HCT116 (cell line): ENCODE measurements at regions not wholly inside any gene's neighbourhood (a gene's known extent, or its start where the extent isn't known, plus 50 kb on each side); places are given as distances from the start of the nearest gene placed in this dataset.

Experiments used
- ATAC-seq: fragments of 200-7000 bp; cut with Tn5 transposase; 2 replicates; pipeline ENCODE4 v1.9.1; 2020; ENCODE audit warnings: mild to moderate bottlenecking, moderate library complexity
- BruUV-seq: library from RNA; stranded (reverse); fragments of 400-500 nt; replicated peaks from 2 replicates; lab custom pipeline; 2021; lab: Mats Ljungman, UMichigan
- CTCF ChIA-PET: fragments of 300-600 bp; sonication (Branson Sonifier 250); formaldehyde crosslinking; loops from one replicate; lab custom pipeline; 2021; ENCODE audit warnings: antibody characterized with exemption; lab: Charles Lee
- POLR2A ChIA-PET: fragments of 300-600, 350-600 bp; sonication (Branson Sonifier 250); formaldehyde crosslinking; loops from one replicate; lab custom pipeline; 2021; ENCODE audit warnings: antibody characterized with exemption; lab: Charles Lee
- RAD21 ChIA-PET, 2 experiments: fragments of 300-600 bp; sonication (Branson Sonifier 250); formaldehyde crosslinking; loops; one replicate each; lab custom pipeline; 2023; ENCODE audit warnings: low total read pairs in 2 of 2; ENCODE audit not compliant: uncharacterized antibody in 2 of 2, unreplicated experiment in 2 of 2, low non-redundant PET in 1 of 2; lab: Charles Lee
- DNase-seq: peaks from one replicate; pipeline ENCODE4 v3.0.0-alpha.2; 2010; ENCODE audit warnings: low read depth, low spot score
- H2AFZ ChIP-seq: fragments of 200-600 bp; shearing (Covaris generic), sonication (generic); 2 replicates; pipeline ENCODE4 v1.6.1; 2017; ENCODE audit warnings: low read depth, mixed run types, mixed read lengths, antibody characterized with exemption, low read length; ENCODE audit not compliant: poor library complexity, severe bottlenecking
- H3K27ac ChIP-seq: 2 replicates; pipeline ENCODE4 v1.5.1; 2012; ENCODE audit warnings: low read depth, low read length
- H3K27me3 ChIP-seq: fragments of 200-600 bp; sonication (generic); 2 replicates; pipeline ENCODE4 v1.6.1; 2016; ENCODE audit warnings: mixed run types, low read length, mixed read lengths; ENCODE audit not compliant: insufficient read depth
- H3K36me3 ChIP-seq, 2 experiments: fragments of 200-500 bp in 1 of 2; fragments of 200-600 bp in 1 of 2; sonication (Bioruptor generic) in 1 of 2; sonication (generic) in 1 of 2; 2 replicates each; pipeline versions ENCODE4 v1.5.1 to v1.6.1; 2014 to 2016; ENCODE audit warnings: low read length in 2 of 2, inconsistent platforms in 1 of 2, mixed read lengths in 1 of 2, mixed run types in 1 of 2; ENCODE audit not compliant: insufficient read depth in 2 of 2, control insufficient read depth in 1 of 2
- H3K4me1 ChIP-seq, 2 experiments: fragments of 200-600 bp in 1 of 2; sonication (generic) in 1 of 2; 2 replicates each; pipeline versions ENCODE4 v1.5.1 to v1.6.1; 2012 to 2017; ENCODE audit warnings: low read length in 2 of 2, inconsistent platforms in 1 of 2, mild to moderate bottlenecking in 1 of 2, mixed read lengths in 1 of 2, mixed run types in 1 of 2, moderate library complexity in 1 of 2; ENCODE audit not compliant: insufficient read depth in 2 of 2, control insufficient read depth in 1 of 2
- H3K4me2 ChIP-seq: fragments of 200-600 bp; sonication (generic); 2 replicates; pipeline ENCODE4 v1.6.1; 2017; ENCODE audit warnings: mixed run types, low read length, mixed read lengths
- H3K4me3 ChIP-seq, 2 experiments: fragments of 200-600 bp in 1 of 2; sonication (generic) in 1 of 2; replicated peaks in 1 of 2; 2 replicates each; pipeline ENCODE4 v1.5.1; 2011 to 2016; ENCODE audit warnings: low read length in 2 of 2, control low read depth in 1 of 2, low read depth in 1 of 2, mild to moderate bottlenecking in 1 of 2, mixed read lengths in 1 of 2, mixed run types in 1 of 2
- H3K79me2 ChIP-seq: fragments of 200-600 bp; sonication (generic); 2 replicates; pipeline ENCODE4 v1.6.1; 2017; ENCODE audit warnings: mild to moderate bottlenecking, mixed run types, low read length, moderate library complexity, mixed read lengths; ENCODE audit not compliant: insufficient read depth
- H3K9ac ChIP-seq: fragments of 200-600 bp; sonication (generic); 2 replicates; pipeline ENCODE4 v1.6.1; 2016; ENCODE audit warnings: low read length, mixed read lengths
- H3K9me2 ChIP-seq: fragments of 200-600 bp; sonication (generic), shearing (Covaris generic); 2 replicates; pipeline ENCODE4 v1.6.1; 2017; ENCODE audit warnings: mixed run types, mild to moderate bottlenecking, moderate library complexity; ENCODE audit not compliant: insufficient read depth
- H3K9me3 ChIP-seq, 2 experiments: fragments of 200-500 bp in 1 of 2; fragments of 200-600 bp in 1 of 2; sonication (Bioruptor generic) in 1 of 2; sonication (generic) in 1 of 2; 2 replicates each; pipeline ENCODE4 v1.6.1; 2014 to 2017; ENCODE audit warnings: low read length in 2 of 2, mixed read lengths in 2 of 2, inconsistent platforms in 1 of 2, low read depth in 1 of 2, mild to moderate bottlenecking in 1 of 2, mixed run types in 1 of 2, moderate library complexity in 1 of 2; ENCODE audit not compliant: control insufficient read depth in 1 of 2, insufficient read depth in 1 of 2
- H4K20me1 ChIP-seq: fragments of 200-600 bp; sonication (generic), shearing (Covaris generic); 2 replicates; pipeline ENCODE4 v1.6.1; 2017; ENCODE audit warnings: mixed run types, mild to moderate bottlenecking, moderate library complexity; ENCODE audit not compliant: insufficient read depth
- CBX3 ChIP-seq: IDR thresholded peaks from 2 replicates; pipeline ENCODE4 v1.6.1; 2012; ENCODE audit warnings: low read depth
- CEBPB ChIP-seq: IDR thresholded peaks from 2 replicates; pipeline ENCODE4 v1.6.1; 2012; ENCODE audit warnings: low read depth
- CTCF ChIP-seq, 3 experiments: fragments of 200-600 bp in 1 of 3; sonication (generic) in 1 of 3; IDR thresholded peaks in 2 of 3; conservative IDR thresholded peaks in 1 of 3; 2 replicates each; pipeline ENCODE4 v1.5.1; 2012 to 2017; ENCODE audit warnings: low read depth in 2 of 3, low read length in 2 of 3, antibody characterized with exemption in 1 of 3, borderline replicate concordance in 1 of 3, control low read depth in 1 of 3, mild to moderate bottlenecking in 1 of 3, mixed read lengths in 1 of 3, mixed run types in 1 of 3, moderate library complexity in 1 of 3; ENCODE audit not compliant: insufficient read depth in 1 of 3
- ELF1 ChIP-seq: IDR thresholded peaks from 2 replicates; pipeline ENCODE4 v1.6.1; 2012; ENCODE audit warnings: low read depth, borderline replicate concordance
- EZH2phosphoT487 ChIP-seq: fragments of 200-600 bp; IDR thresholded peaks from 2 replicates; pipeline ENCODE4 v1.6.1; 2018; ENCODE audit warnings: antibody characterized with exemption, borderline replicate concordance
- FOSL1 ChIP-seq: IDR thresholded peaks from 2 replicates; pipeline ENCODE4 v1.6.1; 2012; ENCODE audit warnings: low read depth
- MAX ChIP-seq: IDR thresholded peaks from 2 replicates; pipeline ENCODE4 v1.6.1; 2012
- POLR2A ChIP-seq: IDR thresholded peaks from 2 replicates; pipeline ENCODE4 v1.7.0; 2011; ENCODE audit warnings: borderline replicate concordance; ENCODE audit not compliant: insufficient read depth, insufficient read length; ENCODE audit errors: extremely low read depth
- POLR2AphosphoS5 ChIP-seq: IDR thresholded peaks from 2 replicates; pipeline ENCODE4 v1.6.1; 2011; ENCODE audit warnings: mild to moderate bottlenecking, low read depth, low read length, moderate library complexity
- RAD21 ChIP-seq: IDR thresholded peaks from 2 replicates; pipeline ENCODE4 v1.6.1; 2012; ENCODE audit warnings: low read depth, mild to moderate bottlenecking
- SIN3A ChIP-seq: IDR thresholded peaks from 2 replicates; pipeline ENCODE4 v1.6.1; 2012; ENCODE audit warnings: low read depth
- SP1 ChIP-seq: IDR thresholded peaks from 2 replicates; pipeline ENCODE4 v1.6.1; 2012; ENCODE audit warnings: low read depth
- SRF ChIP-seq: IDR thresholded peaks from 2 replicates; pipeline ENCODE4 v1.6.1; 2012; ENCODE audit warnings: low read depth
- TCF7L2 ChIP-seq: IDR thresholded peaks from 2 replicates; pipeline ENCODE4 v1.7.0; 2011; ENCODE audit warnings: borderline replicate concordance, inconsistent platforms; ENCODE audit not compliant: insufficient read depth, insufficient read length; ENCODE audit errors: extremely low read depth
- YY1 ChIP-seq: IDR thresholded peaks from 2 replicates; pipeline ENCODE4 v1.6.1; 2011; ENCODE audit warnings: low read length, low read depth, moderate library complexity, mild to moderate bottlenecking; ENCODE audit not compliant: insufficient replicate concordance; ENCODE audit errors: extremely low read depth
- ZFX ChIP-seq: fragments of 450-650 bp; IDR thresholded peaks from 2 replicates; pipeline ENCODE4 v1.6.1; 2017
- ZNF274 ChIP-seq: fragments of 200-500 bp; sonication (Bioruptor generic); IDR thresholded peaks from 2 replicates; pipeline ENCODE4 v1.6.1; 2014; ENCODE audit warnings: mild to moderate bottlenecking, low read depth, low read length, inconsistent platforms
- intact Hi-C: fragments of 100-400 bp; cut with micrococcal nuclease; formaldehyde crosslinking; loops from 2 replicates; pipeline ENCODE4 v1.10.0; 2022
- TF ChIP-seq, protein P1 (sequence below): IDR thresholded peaks from 2 replicates; pipeline ENCODE4 v1.6.1; 2011; ENCODE audit warnings: mild to moderate bottlenecking, low read length, moderate library complexity; ENCODE audit not compliant: insufficient replicate concordance; ENCODE audit errors: extremely low read depth

DNA sequence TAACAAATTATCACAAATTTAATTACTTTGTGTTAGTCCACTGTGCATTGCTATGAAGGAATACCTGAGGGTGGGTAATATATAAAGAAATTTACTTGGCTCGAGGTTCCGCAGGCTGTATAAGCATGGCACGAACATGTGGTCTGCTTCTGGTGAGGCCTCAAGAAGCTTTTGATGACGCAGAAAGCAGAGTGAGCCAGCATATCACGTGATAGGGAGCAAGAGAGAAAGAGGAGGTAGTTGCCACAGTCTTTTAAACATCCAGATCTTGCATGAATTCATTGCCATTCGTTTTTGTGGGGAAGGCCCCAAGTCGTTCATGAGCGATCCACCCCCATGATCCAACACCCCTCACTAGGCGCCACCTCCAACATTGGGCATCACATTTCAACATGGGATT lies 733.7 kb downstream of the GRIK2 start:
- ChIA-PET POLR2A (no interaction called here), CTCF (no interaction called here), RAD21 (no interaction called here)
- Histone ChIP-seq H3K9ac (no peak overlapping the region), H3K4me2 (no peak overlapping the region), H2AFZ (no peak overlapping the region), H3K27me3 (no peaks in the 10 kb centered on the region), H3K9me2 (no peaks in the 10 kb centered on the region), H3K4me1 (no peaks in the 10 kb centered on the region), H3K9me3 (no peaks in the 10 kb centered on the region), H3K27ac (no peak overlapping the region), H4K20me1 (no peaks in the 10 kb centered on the region), H3K4me3 (no peak overlapping the region), H3K36me3 (no peaks in the 10 kb centered on the region), H3K79me2 (no peaks in the 10 kb centered on the region)
- no peak for DNase-seq
- intact Hi-C loops: no loop called here
- no TSS peak for BruUV-seq
- ATAC-seq: no peak
- TF ChIP-seq ZFX (no peak), CBX3 (no peak), ELF1 (no peak), SRF (no peak), POLR2A (no peak), CEBPB (no peak), ZNF274 (no peak), EZH2phosphoT487 (no peak), FOSL1 (no peak), CTCF (IDR thresholded peaks at IDR 0.05 in 2 of 3, conservative IDR thresholded peaks at IDR 0.05 in 1 of 3; ENCODE audit: borderline replicate concordance in 1 of 3, insufficient read depth in 1 of 3, low read depth in 2 of 3, low read length in 2 of 3) (no peak), YY1 (no peak), RAD21 (no peak), MAX (no peak), SIN3A (no peak), TCF7L2 (no peak), POLR2AphosphoS5 (no peak), SP1 (no peak)
- TF ChIP-seq, protein P1, sequence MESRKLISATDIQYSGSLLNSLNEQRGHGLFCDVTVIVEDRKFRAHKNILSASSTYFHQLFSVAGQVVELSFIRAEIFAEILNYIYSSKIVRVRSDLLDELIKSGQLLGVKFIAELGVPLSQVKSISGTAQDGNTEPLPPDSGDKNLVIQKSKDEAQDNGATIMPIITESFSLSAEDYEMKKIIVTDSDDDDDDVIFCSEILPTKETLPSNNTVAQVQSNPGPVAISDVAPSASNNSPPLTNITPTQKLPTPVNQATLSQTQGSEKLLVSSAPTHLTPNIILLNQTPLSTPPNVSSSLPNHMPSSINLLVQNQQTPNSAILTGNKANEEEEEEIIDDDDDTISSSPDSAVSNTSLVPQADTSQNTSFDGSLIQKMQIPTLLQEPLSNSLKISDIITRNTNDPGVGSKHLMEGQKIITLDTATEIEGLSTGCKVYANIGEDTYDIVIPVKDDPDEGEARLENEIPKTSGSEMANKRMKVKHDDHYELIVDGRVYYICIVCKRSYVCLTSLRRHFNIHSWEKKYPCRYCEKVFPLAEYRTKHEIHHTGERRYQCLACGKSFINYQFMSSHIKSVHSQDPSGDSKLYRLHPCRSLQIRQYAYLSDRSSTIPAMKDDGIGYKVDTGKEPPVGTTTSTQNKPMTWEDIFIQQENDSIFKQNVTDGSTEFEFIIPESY: no peak
